HG03565 (cell line): ENCODE measurements at regions not wholly inside any gene's neighbourhood (a gene's known extent, or its start where the extent isn't known, plus 50 kb on each side); places are given as distances from the start of the nearest gene placed in this dataset.

Experiments
- ATAC-seq: cut with Tn5 transposase; IDR thresholded peaks from one replicate; pipeline ENCODE4 v1.9.1; 2021; ENCODE audit warnings: mild to moderate bottlenecking, moderate library complexity; ENCODE audit not compliant: unreplicated experiment

DNA sequence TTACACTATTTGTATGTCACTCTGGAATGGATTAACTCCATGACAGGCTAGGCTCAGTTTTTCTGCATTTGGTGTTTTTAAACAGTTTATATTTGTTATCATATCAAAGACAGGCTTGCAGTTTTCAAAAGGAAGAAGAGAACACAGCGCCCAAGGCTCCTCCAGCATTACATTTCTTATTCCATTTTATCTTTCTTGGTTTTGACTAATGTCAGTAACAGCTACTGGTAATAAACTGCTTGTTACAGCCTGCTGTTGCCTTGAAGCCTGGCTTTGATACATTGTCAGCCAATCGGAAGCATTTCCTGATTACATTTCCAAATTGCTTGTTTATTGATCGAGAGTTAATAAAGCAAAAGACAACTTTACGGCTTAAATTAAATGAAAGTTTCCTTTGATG, 166.0 kb upstream of the MDFIC start:
- no peak for ATAC-seq

DNA sequence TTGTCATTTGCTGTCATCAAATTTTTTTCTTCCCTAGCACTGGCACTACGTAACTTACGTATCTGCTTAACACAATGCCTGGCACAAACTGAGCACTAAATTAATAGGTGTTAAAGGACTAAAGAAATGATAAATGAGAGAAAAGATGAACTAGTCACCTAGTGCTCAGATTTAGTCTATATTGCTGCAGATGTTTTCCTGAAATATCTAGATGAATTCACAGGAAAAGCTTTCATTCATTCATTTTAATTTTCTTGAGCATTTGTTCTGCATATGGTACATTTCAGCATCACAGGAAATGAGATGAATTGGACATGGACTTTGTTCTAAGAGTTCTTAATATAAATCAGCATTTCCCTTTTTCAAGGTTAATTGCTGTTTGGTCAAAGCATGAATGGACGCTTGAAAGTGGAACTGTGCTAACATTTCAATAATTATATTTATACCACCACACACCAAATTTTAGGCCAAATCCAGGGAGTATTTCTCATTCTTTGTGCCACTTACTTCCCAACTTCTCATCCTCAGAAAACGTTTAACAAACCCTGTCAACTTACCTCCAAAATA, 163.2 kb upstream of the MDFIC start:
- no peak for ATAC-seq

DNA sequence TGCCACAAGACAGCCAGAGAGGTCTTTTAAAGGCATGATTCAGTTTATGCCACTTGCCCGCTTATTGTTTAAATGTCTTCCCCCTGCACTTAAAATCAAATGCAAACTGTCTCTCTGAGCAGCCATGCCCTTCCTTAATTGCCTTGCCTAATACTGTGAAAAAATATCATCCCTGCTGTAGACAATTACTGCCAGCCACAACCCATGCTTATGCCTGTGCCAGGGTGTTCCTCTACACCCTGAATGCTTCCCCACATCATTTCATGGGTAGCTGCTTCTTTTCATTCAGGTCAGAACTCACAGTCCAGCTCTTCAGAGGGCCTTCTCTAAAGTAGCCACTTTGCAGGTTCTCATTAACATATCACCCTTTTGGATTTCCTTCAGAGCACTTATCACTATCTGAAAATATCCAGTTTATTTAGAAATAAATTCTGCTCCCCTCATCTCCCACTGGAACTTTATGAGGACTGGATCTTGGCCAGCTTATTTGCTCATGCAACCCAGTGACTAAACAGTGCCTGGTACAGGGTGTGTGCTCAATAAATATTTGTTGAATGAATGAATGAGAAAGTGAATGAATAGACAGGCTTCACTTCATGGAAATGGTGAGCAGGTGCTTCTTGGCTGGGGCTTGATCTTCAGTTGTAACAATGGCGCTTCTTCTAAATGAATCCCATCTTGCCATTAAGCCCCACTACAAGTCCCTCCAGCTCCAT, 162.4 kb upstream of the MDFIC start:
- ATAC-seq: no peak

DNA sequence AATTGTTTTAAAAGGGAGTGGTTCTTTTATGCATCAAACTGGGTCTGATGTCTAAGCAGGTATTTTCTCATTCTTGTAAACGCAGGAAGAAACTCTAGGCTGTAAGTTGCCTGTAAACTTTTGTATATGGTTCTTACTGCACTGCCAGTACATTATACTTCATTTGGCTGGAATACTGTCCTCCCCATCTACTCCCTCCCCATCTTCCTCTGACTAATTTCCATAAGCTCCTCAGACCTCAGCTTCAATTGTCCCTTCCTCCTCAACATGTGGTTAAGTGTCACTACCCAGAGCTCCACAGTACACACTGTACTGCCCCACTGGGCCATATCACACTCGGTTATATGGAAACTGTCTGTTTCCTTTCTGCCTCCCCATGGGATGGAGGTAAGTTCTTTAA, 161.4 kb upstream of the MDFIC start:
- ATAC-seq: no peak

- ATAC-seq: no peak
Measured at GRCh38 chr7:114761973-114762372, 159.9 kb upstream of the MDFIC start.

GRCh38 chr7:114765331-114766040, 156.4 kb upstream of the MDFIC start:
- no peak for ATAC-seq

DNA sequence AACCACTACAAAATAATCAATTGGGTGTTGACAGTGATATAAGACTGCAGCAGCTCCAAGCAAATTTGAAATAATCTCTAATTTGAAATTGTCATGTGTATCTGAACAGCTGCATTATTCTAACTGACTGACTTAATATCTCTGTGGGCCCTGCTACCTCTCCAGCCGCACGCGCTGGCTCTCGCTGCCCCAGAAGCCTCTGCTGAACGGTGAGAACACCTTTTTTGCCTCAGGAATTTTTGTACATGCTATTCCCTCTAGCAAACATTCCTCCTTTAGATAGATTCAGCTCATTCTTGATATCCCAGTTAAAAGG, 155.9 kb upstream of the MDFIC start:
- ATAC-seq: no peak

GRCh38 chr7:114777288-114777687, 144.6 kb upstream of the MDFIC start:
- ATAC-seq: no peak

- no peak for ATAC-seq
Measured at GRCh38 chr7:114783508-114783907, 138.4 kb upstream of the MDFIC start.

DNA sequence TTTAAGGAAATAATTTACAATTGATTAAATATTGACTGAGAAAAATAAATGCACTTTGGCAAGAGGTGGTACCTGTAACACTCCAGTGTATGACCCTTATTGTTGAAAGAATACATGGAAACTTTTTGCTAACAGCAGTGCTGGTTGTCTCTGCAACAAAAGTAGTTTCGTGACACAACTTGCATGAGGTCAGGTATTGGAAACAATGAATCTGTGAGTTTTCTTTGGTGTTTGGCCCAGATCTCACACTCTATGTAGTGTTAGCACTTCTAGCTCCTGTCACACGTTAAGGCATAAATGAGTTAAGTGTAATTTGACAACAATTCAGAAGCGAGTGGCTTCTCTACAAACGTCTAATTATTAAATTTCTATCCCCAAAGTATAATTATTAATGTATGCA, 137.7 kb upstream of the MDFIC start:
- ATAC-seq: no peak

- no peak for ATAC-seq
Measured at GRCh38 chr7:114784746-114785145, 137.1 kb upstream of the MDFIC start.

DNA sequence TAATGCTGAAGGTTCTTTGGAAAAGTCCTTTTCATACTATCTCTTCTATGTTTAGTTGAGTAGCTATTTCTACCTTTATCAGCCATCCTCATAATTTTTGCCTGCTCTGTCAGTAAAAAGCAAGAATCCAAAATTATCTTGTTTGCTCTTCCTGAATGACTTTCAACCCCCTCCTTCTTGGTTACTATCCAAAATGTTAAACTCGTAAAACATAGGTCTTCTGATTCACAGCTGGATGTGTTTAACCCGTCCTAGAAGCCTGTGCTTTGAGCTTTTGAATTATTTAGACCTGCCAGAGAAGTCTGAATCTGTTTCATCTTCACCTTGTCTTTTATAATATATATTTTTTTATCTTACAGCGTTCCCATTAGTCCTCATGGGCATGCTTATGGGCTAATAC, 136.4 kb upstream of the MDFIC start:
- no peak for ATAC-seq

DNA sequence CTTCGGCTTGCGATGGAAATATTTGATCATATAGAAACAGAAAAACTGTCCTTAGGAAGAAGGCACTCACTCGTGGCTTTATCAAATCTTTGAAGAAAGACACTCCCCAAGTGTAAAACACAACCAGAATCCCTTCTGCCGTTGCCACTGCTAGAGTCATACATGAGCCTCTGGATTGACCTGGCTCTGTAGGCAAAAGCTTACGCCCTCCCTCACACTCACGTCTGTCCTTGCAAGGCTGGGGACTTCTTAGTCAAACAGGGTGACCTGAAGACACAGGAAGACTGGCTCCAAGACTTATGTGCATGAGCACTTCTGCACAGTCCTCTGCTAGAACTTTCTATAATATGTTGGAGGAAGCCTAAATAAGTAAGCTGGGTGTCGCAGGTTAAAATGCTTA, 135.4 kb upstream of the MDFIC start:
- ATAC-seq: no peak

DNA sequence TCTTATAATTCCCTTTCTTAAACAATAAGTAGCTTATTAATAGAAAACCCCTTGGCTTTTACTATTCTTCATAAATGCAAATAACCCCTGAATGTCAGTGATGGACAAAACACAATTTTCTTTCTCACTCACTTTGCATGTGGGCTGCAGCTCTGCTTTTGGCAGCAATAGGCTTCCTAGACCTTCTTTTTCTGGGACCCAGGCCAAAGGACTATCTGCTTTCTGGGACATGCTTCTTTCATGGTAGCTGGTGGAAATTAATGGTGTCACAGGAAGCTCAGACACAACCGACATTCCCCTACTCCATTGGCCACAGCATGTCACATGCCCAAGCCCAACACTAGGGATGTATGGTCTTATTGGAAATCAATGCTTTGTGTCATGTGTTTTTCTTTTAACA, 134.3 kb upstream of the MDFIC start:
- ATAC-seq: no peak

DNA sequence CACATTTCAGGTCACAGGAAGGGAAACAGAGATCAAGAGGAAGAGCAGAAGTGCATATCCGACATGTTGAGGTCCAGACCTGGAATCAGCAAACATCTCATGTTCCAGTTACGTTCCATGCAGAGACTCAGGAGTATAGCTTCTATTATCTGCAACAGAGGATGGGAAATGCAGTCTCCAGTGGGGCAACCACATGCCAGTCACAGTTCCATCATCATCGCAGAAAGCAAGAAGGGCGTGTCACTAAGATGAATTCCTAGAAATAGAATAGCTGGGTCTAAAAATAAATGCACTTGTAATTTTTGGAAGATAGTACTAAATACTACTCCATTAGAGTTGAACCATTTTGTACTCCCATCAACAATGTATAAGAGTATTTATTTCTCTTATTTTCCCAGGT, 133.2 kb upstream of the MDFIC start:
- no peak for ATAC-seq

GRCh38 chr7:114789161-114789560, 132.7 kb upstream of the MDFIC start:
- no peak for ATAC-seq

DNA sequence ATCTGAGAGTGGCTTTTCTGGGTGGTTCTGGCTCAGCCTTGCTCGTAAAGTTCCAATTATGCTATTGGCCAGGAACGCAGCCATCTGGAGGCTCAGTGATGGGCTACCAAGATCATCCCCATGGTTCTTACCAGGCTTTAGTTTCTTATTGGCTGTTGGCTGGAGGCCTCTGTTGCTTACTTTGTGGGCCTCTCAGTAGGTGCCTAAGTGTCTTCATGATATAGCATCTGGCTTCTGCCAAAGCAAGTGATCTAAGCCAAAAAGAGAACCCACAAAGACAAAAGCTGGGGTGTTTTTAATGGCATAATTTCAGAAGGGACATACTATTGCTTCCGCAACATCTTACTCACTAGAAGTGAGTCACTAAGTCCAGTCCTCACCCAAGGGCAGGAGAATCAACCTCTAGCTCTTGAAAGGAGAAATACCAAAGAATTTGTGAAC, 132.0 kb upstream of the MDFIC start:
- ATAC-seq: no peak

DNA sequence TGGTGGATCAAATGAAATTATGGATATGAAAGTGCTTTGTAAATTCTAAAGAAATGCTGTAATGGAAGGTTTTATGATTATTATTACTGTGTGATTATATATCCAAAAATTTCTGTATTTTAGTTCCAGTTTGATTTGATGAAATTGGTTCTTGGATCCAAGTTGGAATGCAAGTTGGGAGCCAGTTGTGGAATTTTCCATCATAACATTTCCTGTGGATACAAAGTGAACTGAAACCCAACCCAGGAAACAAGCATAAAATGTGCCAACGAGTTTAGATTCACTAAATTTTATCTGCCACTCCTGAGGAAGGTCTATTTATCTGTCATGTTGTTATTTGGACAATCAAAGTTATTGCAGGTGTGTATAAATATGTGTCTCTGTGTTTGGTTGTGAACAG, 131.4 kb upstream of the MDFIC start:
- ATAC-seq: no peak

- ATAC-seq: no peak
Measured at GRCh38 chr7:114791771-114792170, 130.1 kb upstream of the MDFIC start.

- ATAC-seq: no peak
Measured at GRCh38 chr7:114793155-114793845, 128.6 kb upstream of the MDFIC start.

GRCh38 chr7:114795475-114795874, 126.4 kb upstream of the MDFIC start:
- no peak for ATAC-seq

DNA sequence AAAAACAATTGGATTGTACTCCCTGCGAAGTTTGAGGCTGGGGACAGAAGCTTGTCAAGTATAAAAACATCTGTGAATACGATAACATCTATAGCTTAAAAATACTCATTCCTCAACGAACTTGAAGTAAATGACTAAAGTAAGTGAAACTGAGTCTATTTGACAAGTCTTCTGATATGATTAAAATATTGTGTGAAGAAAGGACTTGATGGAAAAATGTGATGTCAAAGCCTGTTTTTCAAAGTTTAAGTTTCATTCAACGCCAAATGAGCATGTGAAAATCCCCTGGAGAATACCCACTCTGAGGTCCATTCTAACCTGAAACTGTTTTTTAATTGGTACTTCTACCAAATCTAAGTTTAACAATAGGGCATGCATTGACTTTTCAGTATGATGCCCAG, 122.3 kb upstream of the MDFIC start:
- ATAC-seq: peak; percentile 43
